ENCODE measurements at regions not wholly inside any gene's neighbourhood (a gene's known extent, or its start where the extent isn't known, plus 50 kb on each side); places are given as distances from the start of the nearest gene placed in this dataset.
"Not testable (repeated sequence)": the region's sequence is repeated elsewhere in the genome, so short reads cannot be mapped to it uniquely, and the experiment has no call there.

GRCh38 chr6:101157638-101158037 is 235.9 kb upstream of the GRIK2 start:
- not testable (repeated sequence) for TF ChIP-seq CTCF, POLR2A (IDR thresholded peaks at IDR 0.05)

Measured in right lobe of liver (tissue), 4 donors.